ENCODE measurements at regions not wholly inside any gene's neighbourhood (a gene's known extent, or its start where the extent isn't known, plus 50 kb on each side); places are given as distances from the start of the nearest gene placed in this dataset.

DNA sequence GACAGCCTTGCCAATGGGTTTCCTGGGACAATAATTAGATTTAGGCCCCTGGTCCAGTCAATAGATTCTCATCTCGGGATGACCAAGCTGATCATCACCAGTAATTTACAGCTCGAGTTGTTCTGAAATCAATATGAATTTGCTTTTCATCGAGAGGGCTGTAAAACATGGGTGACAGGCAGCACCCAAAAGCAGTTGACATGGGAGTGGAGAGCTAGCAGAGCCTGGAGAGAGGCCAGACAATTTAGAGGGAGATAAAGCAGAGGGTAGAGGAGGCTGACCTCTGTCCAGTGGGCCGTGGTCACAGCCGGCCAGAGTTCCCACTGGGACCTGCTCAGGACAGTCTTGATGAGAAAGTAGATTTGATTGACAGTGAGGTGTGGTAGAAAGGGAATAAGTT lies 157.3 kb downstream of the ASCL4 start:
- TF ChIP-seq, protein P1, sequence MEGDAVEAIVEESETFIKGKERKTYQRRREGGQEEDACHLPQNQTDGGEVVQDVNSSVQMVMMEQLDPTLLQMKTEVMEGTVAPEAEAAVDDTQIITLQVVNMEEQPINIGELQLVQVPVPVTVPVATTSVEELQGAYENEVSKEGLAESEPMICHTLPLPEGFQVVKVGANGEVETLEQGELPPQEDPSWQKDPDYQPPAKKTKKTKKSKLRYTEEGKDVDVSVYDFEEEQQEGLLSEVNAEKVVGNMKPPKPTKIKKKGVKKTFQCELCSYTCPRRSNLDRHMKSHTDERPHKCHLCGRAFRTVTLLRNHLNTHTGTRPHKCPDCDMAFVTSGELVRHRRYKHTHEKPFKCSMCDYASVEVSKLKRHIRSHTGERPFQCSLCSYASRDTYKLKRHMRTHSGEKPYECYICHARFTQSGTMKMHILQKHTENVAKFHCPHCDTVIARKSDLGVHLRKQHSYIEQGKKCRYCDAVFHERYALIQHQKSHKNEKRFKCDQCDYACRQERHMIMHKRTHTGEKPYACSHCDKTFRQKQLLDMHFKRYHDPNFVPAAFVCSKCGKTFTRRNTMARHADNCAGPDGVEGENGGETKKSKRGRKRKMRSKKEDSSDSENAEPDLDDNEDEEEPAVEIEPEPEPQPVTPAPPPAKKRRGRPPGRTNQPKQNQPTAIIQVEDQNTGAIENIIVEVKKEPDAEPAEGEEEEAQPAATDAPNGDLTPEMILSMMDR (IDR thresholded peaks at IDR 0.05; ENCODE audit: low read depth, low read length, poor library complexity, severe bottlenecking), result no peak
- TF ChIP-seq EZH2phosphoT487 (IDR thresholded peaks at IDR 0.05; ENCODE audit: borderline replicate concordance, low read length), result no peak

Data from DOHH2 (cell line).